Anterior cingulate cortex (tissue), 58 donors: ENCODE measurements at regions not wholly inside any gene's neighbourhood (a gene's known extent, or its start where the extent isn't known, plus 50 kb on each side); places are given as distances from the start of the nearest gene placed in this dataset.
A peak's percentile ranks its signal among the peaks of the same experiment; 100 is the strongest.

ENCODE experiments used
- DNase-seq, 58 donors: peaks; one replicate each; lab custom pipeline; 2025; lab: John Stamatoyannopoulos, UW

GRCh38 chr20:21936261-21936660 lies 230.8 kb downstream of the PAX1 start:
- no peak for DNase-seq

- DNase-seq, result no peak
Observed at GRCh38 chr20:21933526-21933925, 228.1 kb downstream of the PAX1 start.

- DNase-seq, result no peak
Observed at GRCh38 chr20:21921251-21921650, 215.8 kb downstream of the PAX1 start.

GRCh38 chr20:21920211-21920610 lies 214.7 kb downstream of the PAX1 start:
- DNase-seq, result no peak

GRCh38 chr20:21918398-21918797 lies 212.9 kb downstream of the PAX1 start:
- DNase-seq, result no peak

GRCh38 chr20:21902391-21902790 lies 196.9 kb downstream of the PAX1 start:
- DNase-seq, result no peak

- DNase-seq, result peak in 6 of 58 donors; percentile 3 to 58 (median 7)
Observed at GRCh38 chr20:21901470-21902275, 196.2 kb downstream of the PAX1 start.

- DNase-seq, result no peak
Observed at GRCh38 chr20:21900431-21900830, 195.0 kb downstream of the PAX1 start.

- DNase-seq, result no peak
Observed at GRCh38 chr20:21874921-21875320, 169.5 kb downstream of the PAX1 start.

GRCh38 chr20:21874127-21874526 lies 168.7 kb downstream of the PAX1 start:
- no peak for DNase-seq

- no peak for DNase-seq
Observed at GRCh38 chr20:21873291-21873690, 167.8 kb downstream of the PAX1 start.

GRCh38 chr20:21867811-21868210 lies 162.3 kb downstream of the PAX1 start:
- no peak for DNase-seq

- DNase-seq, result no peak
Observed at GRCh38 chr20:21867353-21867752, 161.9 kb downstream of the PAX1 start.

GRCh38 chr20:21862956-21863355 lies 157.5 kb downstream of the PAX1 start:
- DNase-seq, result no peak

- no peak for DNase-seq
Observed at GRCh38 chr20:21862259-21862946, 156.9 kb downstream of the PAX1 start.

GRCh38 chr20:21840991-21841390 lies 135.5 kb downstream of the PAX1 start:
- DNase-seq, result no peak

GRCh38 chr20:21839982-21840381 lies 134.5 kb downstream of the PAX1 start:
- DNase-seq, result no peak

- DNase-seq, result no peak
Observed at GRCh38 chr20:21836346-21836745, 130.9 kb downstream of the PAX1 start.

GRCh38 chr20:21835042-21835441 lies 129.6 kb downstream of the PAX1 start:
- DNase-seq, result no peak

- peak in 27 of 58 donors; percentile 4 to 74 (median 22) for DNase-seq
Observed at GRCh38 chr20:21832442-21833385, 127.2 kb downstream of the PAX1 start.

- no peak for DNase-seq
Observed at GRCh38 chr20:21826976-21827375, 121.5 kb downstream of the PAX1 start.
